H1 (cell line): ENCODE measurements at regions not wholly inside any gene's neighbourhood (a gene's known extent, or its start where the extent isn't known, plus 50 kb on each side); places are given as distances from the start of the nearest gene placed in this dataset.

Experiments used
- CTCF ChIA-PET: fragments of 300-600 bp; sonication (Branson Sonifier 250); formaldehyde crosslinking; loops from one replicate; lab custom pipeline; 2021; ENCODE audit not compliant: partially characterized antibody; lab: Charles Lee
- POLR2A ChIA-PET: fragments of 300-600 bp; sonication (Branson Sonifier 250); formaldehyde crosslinking; loops from one replicate; lab custom pipeline; 2021; ENCODE audit warnings: inconsistent platforms; ENCODE audit not compliant: partially characterized antibody; lab: Charles Lee
- DNase-seq, 2 experiments: peaks; one replicate each; pipeline versions ENCODE4 v3.0.0 to v3.0.0-alpha.2; 2010 to 2022; ENCODE audit warnings: low spot score in 2 of 2, low read depth in 1 of 2, mixed read lengths in 1 of 2
- FAIRE-seq: peaks from 2 replicates; lab custom pipeline; 2011; peaks lifted over from hg19 to GRCh38; lab: Jason Lieb, UNC
- H2AFZ ChIP-seq: 2 replicates; pipeline ENCODE4 v1.8.1; 2012; ENCODE audit warnings: low read length, inconsistent platforms
- H2AK5ac ChIP-seq: 2 replicates; pipeline ENCODE4 v1.6.1; 2013; ENCODE audit warnings: low read depth, low read length
- H2BK120ac ChIP-seq: replicated peaks from 2 replicates; pipeline ENCODE3; 2013; ENCODE audit warnings: low read depth, low read length, inconsistent platforms
- H2BK12ac ChIP-seq: 2 replicates; pipeline ENCODE4 v1.6.1; 2013; ENCODE audit warnings: low read depth, low read length
- H2BK15ac ChIP-seq: 2 replicates; pipeline ENCODE4 v1.6.1; 2013; ENCODE audit warnings: low read length
- H2BK20ac ChIP-seq: 2 replicates; pipeline ENCODE4 v1.6.1; 2013; ENCODE audit warnings: low read length
- H2BK5ac ChIP-seq: 2 replicates; pipeline ENCODE4 v1.6.1; 2013; ENCODE audit warnings: low read depth, low read length
- H3K14ac ChIP-seq: 2 replicates; pipeline ENCODE4 v1.6.1; 2013; ENCODE audit warnings: inconsistent platforms; ENCODE audit not compliant: insufficient read length
- H3K18ac ChIP-seq: 2 replicates; pipeline ENCODE4 v1.6.1; 2013; ENCODE audit warnings: low read length; ENCODE audit errors: extremely low read depth
- H3K23ac ChIP-seq: 2 replicates; pipeline ENCODE4 v1.6.1; 2013; ENCODE audit warnings: inconsistent platforms; ENCODE audit not compliant: insufficient read length
- H3K23me2 ChIP-seq: 2 replicates; pipeline ENCODE4 v1.6.1; 2013; ENCODE audit warnings: low read depth, low read length
- H3K27ac ChIP-seq: 2 replicates; pipeline ENCODE4 v1.6.1; 2011; ENCODE audit warnings: low read depth, low read length, inconsistent platforms
- H3K27me3 ChIP-seq, 4 experiments: replicated peaks in 1 of 4; 1 replicate in 1 of 4; 2 replicates in 3 of 4; pipeline versions ENCODE4 v1.6.1 to v1.8.1; 2011 to 2013; ENCODE audit warnings: low read length in 3 of 4, mild to moderate bottlenecking in 3 of 4, inconsistent platforms in 2 of 4, mixed read lengths in 2 of 4, moderate library complexity in 1 of 4; ENCODE audit not compliant: control insufficient read depth in 3 of 4, insufficient read depth in 3 of 4; ENCODE audit errors: extremely low read depth in 1 of 4
- H3K36me3 ChIP-seq, 4 experiments: 2 replicates each; pipeline versions ENCODE4 v1.6.1 to v1.8.1; 2011 to 2013; ENCODE audit warnings: mild to moderate bottlenecking in 4 of 4, low read length in 3 of 4, moderate library complexity in 2 of 4, control low read depth in 1 of 4, inconsistent platforms in 1 of 4; ENCODE audit not compliant: insufficient read depth in 4 of 4, control insufficient read depth in 2 of 4
- H3K4ac ChIP-seq: replicated peaks from 2 replicates; pipeline ENCODE3; 2013; ENCODE audit warnings: low read length, low read depth, mixed read lengths, inconsistent platforms; ENCODE audit not compliant: insufficient read length
- H3K4me1 ChIP-seq, 4 experiments: replicated peaks in 1 of 4; 1 replicate in 1 of 4; 2 replicates in 3 of 4; pipeline versions ENCODE4 v1.6.1 to v1.8.1; 2011 to 2013; ENCODE audit warnings: low read length in 3 of 4, inconsistent platforms in 2 of 4, mixed read lengths in 1 of 4; ENCODE audit not compliant: insufficient read depth in 4 of 4, control insufficient read depth in 3 of 4
- H3K4me2 ChIP-seq, 2 experiments: 2 replicates each; pipeline versions ENCODE4 v1.6.1 to v1.8.1; 2011 to 2013; ENCODE audit warnings: low read depth in 2 of 2, low read length in 2 of 2, control low read depth in 1 of 2, inconsistent platforms in 1 of 2, mild to moderate bottlenecking in 1 of 2; ENCODE audit not compliant: insufficient read depth in 1 of 2
- H3K4me3 ChIP-seq, 4 experiments: fragments of 200-600, 300-600 bp in 1 of 4; sonication (generic), shearing (Covaris generic), sonication (Bioruptor Twin) in 1 of 4; 2 replicates each; pipeline versions ENCODE4 v1.5.1 to v1.8.1; 2011 to 2016; ENCODE audit warnings: low read length in 4 of 4, low read depth in 3 of 4, control low read depth in 2 of 4, inconsistent platforms in 2 of 4, mild to moderate bottlenecking in 2 of 4, mixed read lengths in 1 of 4, moderate library complexity in 1 of 4; ENCODE audit not compliant: insufficient read depth in 2 of 4; ENCODE audit errors: extremely low read depth in 1 of 4
- H3K56ac ChIP-seq: replicated peaks from 2 replicates; pipeline ENCODE3; 2013; ENCODE audit warnings: low read depth, mild to moderate bottlenecking, mixed read lengths, low read length, inconsistent platforms; ENCODE audit not compliant: insufficient read length
- H3K79me1 ChIP-seq: 2 replicates; pipeline ENCODE4 v1.6.1; 2013; ENCODE audit warnings: low read depth, low read length, control low read depth
- H3K79me2 ChIP-seq, 2 experiments: 2 replicates each; pipeline versions ENCODE4 v1.6.1 to v1.8.1; 2012 to 2013; ENCODE audit warnings: low read length in 2 of 2, mild to moderate bottlenecking in 2 of 2, inconsistent platforms in 1 of 2; ENCODE audit not compliant: insufficient read depth in 2 of 2, control insufficient read depth in 1 of 2
- H3K9ac ChIP-seq, 4 experiments: replicated peaks in 1 of 4; 1 replicate in 1 of 4; 2 replicates in 3 of 4; pipeline versions ENCODE4 v1.6.1 to v1.8.1; 2011 to 2013; ENCODE audit warnings: low read depth in 3 of 4, low read length in 3 of 4, control low read depth in 2 of 4, mild to moderate bottlenecking in 2 of 4, moderate library complexity in 2 of 4, inconsistent platforms in 1 of 4; ENCODE audit errors: extremely low read depth in 1 of 4
- H3K9me3 ChIP-seq, 2 experiments: 2 replicates each; pipeline versions ENCODE4 v1.6.1 to v1.8.1; 2012 to 2013; ENCODE audit warnings: mild to moderate bottlenecking in 2 of 2, moderate library complexity in 2 of 2, control low read depth in 1 of 2, inconsistent platforms in 1 of 2, low read depth in 1 of 2, low read length in 1 of 2, mixed read lengths in 1 of 2; ENCODE audit not compliant: insufficient read depth in 2 of 2
- H4K20me1 ChIP-seq, 2 experiments: replicated peaks in 1 of 2; 2 replicates each; pipeline versions ENCODE3 to v1.8.1; 2011 to 2013; ENCODE audit warnings: inconsistent platforms in 2 of 2, low read length in 2 of 2, mild to moderate bottlenecking in 1 of 2; ENCODE audit not compliant: insufficient read depth in 2 of 2, control insufficient read depth in 1 of 2
- H4K5ac ChIP-seq: 2 replicates; pipeline ENCODE4 v1.6.1; 2013; ENCODE audit warnings: low read length, low read depth, mixed read lengths, inconsistent platforms; ENCODE audit not compliant: insufficient read length
- H4K8ac ChIP-seq: 2 replicates; pipeline ENCODE4 v1.8.0; 2013; ENCODE audit warnings: mild to moderate bottlenecking, moderate library complexity, low read length, inconsistent platforms; ENCODE audit not compliant: insufficient read depth; ENCODE audit errors: extremely low read depth
- H4K91ac ChIP-seq: replicated peaks from 2 replicates; pipeline ENCODE3; 2013; ENCODE audit warnings: low read length, mixed read lengths, inconsistent platforms; ENCODE audit not compliant: insufficient read length
- CHD1 ChIP-seq: IDR thresholded peaks from 2 replicates; pipeline ENCODE4 v1.6.1; 2012; ENCODE audit warnings: low read depth, low read length, improper control_type of control experiment
- EGR1 ChIP-seq: IDR thresholded peaks from 2 replicates; pipeline ENCODE4 v1.6.1; 2011; ENCODE audit warnings: low read depth, low read length, borderline replicate concordance
- GABPA ChIP-seq: IDR thresholded peaks from 2 replicates; pipeline ENCODE4 v1.6.1; 2011; ENCODE audit warnings: mild to moderate bottlenecking, low read length, moderate library complexity, borderline replicate concordance; ENCODE audit not compliant: insufficient read depth
- HDAC6 ChIP-seq: IDR thresholded peaks from one replicate; pipeline ENCODE4 v1.7.1; 2012; ENCODE audit warnings: low read depth, mild to moderate bottlenecking, inconsistent platforms, low read length, moderate library complexity
- PHF8 ChIP-seq: fragments of 200-600 bp; sonication (generic); conservative IDR thresholded peaks from 2 replicates; pipeline ENCODE4 v1.7.1; 2012; ENCODE audit warnings: low read depth, mild to moderate bottlenecking, inconsistent platforms, low read length, moderate library complexity
- POLR2AphosphoS5 ChIP-seq: IDR thresholded peaks from 2 replicates; pipeline ENCODE4 v1.6.1; 2011; ENCODE audit warnings: low read depth, low read length
- POU5F1 ChIP-seq: IDR thresholded peaks from 2 replicates; pipeline ENCODE4 v1.6.1; 2011; ENCODE audit warnings: low read depth, mild to moderate bottlenecking, low read length, moderate library complexity
- RFX5 ChIP-seq: IDR thresholded peaks from 2 replicates; pipeline ENCODE4 v1.6.1; 2011; ENCODE audit warnings: low read depth, low read length, improper control_type of control experiment, borderline replicate concordance
- SIN3A ChIP-seq, 2 experiments: IDR thresholded peaks in 1 of 2; conservative IDR thresholded peaks in 1 of 2; 2 replicates each; pipeline ENCODE4 v1.6.1; 2011 to 2012; ENCODE audit warnings: low read length in 2 of 2, improper control_type of control experiment in 1 of 2, low read depth in 1 of 2, mild to moderate bottlenecking in 1 of 2
- SIX5 ChIP-seq: IDR thresholded peaks from 2 replicates; pipeline ENCODE4 v1.6.1; 2011; ENCODE audit warnings: mild to moderate bottlenecking, low read depth, low read length
- SP2 ChIP-seq: IDR thresholded peaks from 2 replicates; pipeline ENCODE4 v1.6.1; 2012; ENCODE audit warnings: mild to moderate bottlenecking, low read length, inconsistent platforms
- SP4 ChIP-seq: IDR thresholded peaks from 2 replicates; pipeline ENCODE4 v1.6.1; 2012; ENCODE audit warnings: low read length, inconsistent platforms
- SRF ChIP-seq: IDR thresholded peaks from 2 replicates; pipeline ENCODE4 v1.6.1; 2011; ENCODE audit warnings: mild to moderate bottlenecking, low read depth, low read length, moderate library complexity
- TAF7 ChIP-seq: optimal IDR thresholded peaks from 2 replicates; pipeline ENCODE3; 2011; ENCODE audit warnings: low read depth, mild to moderate bottlenecking, inconsistent platforms, low read length, moderate library complexity, borderline replicate concordance
- WGBS, 2 experiments: shearing (Covaris generic) in 1 of 2; methylation state at CpG; one replicate each; pipeline versions ENCODE4 v1.1.6 to v1.1.7; 2013 to 2015; ENCODE audit warnings: low lambda C conversion rate in 2 of 2, mixed read lengths in 2 of 2, inconsistent platforms in 1 of 2, low coverage in 1 of 2, missing lambda C conversion rate in 1 of 2; ENCODE audit not compliant: insufficient replicate concordance in 2 of 2, insufficient coverage in 1 of 2, insufficient read length in 1 of 2; ENCODE audit errors: extremely low coverage in 1 of 2, missing lambda C conversion rate in 1 of 2; 5-methylcytosine and 5-hydroxymethylcytosine counted together

DNA sequence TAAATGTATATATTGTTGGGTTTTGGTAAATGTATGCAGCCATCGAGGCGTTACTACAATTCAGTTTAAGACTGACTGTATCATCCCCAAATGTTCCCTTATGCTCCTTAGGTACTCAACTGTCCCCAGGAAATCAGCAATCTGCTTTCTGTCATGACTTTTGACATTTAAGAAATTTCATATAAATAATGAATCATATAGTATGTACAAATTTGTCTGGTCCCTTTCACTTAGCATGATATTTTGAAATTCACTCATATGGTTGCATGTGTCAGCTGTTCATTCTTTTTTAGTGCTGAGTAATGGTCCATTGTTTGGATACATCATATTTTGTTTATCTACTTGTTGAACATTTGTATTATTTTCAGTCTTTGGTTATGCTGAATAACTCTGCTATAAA is 218.8 kb downstream of the C4orf33 start:
- no peaks in the 10 kb centered on the region for H3K36me3 ChIP-seq
- H3K14ac ChIP-seq: no peak overlapping the region
- H3K9me3 ChIP-seq: no peaks in the 10 kb centered on the region
- H2BK15ac ChIP-seq: no peak overlapping the region
- H3K79me1 ChIP-seq: no peaks in the 10 kb centered on the region
- H2AFZ ChIP-seq: no peak overlapping the region
- no peak overlapping the region for H2BK120ac ChIP-seq
- H3K56ac ChIP-seq: no peak overlapping the region
- FAIRE-seq: no peak
- H3K9ac ChIP-seq: no peak overlapping the region
- H3K79me2 ChIP-seq: no peaks in the 10 kb centered on the region
- H4K91ac ChIP-seq: no peak overlapping the region
- H3K4me1 ChIP-seq: peaks cover 0 to 4% (median 2%) of the 10 kb centered on the region in 4 experiments; a peak in 3 of 7 replicates
- no peaks in the 10 kb centered on the region for H3K23me2 ChIP-seq
- no peak for DNase-seq
- H3K23ac ChIP-seq: no peak overlapping the region
- no peak overlapping the region for H2BK5ac ChIP-seq
- no peak overlapping the region for H3K4ac ChIP-seq
- TF ChIP-seq PHF8 (no peak), CHD1 (no peak), SIN3A (conservative IDR thresholded peaks at IDR 0.05 in 1 of 2, IDR thresholded peaks at IDR 0.05 in 1 of 2; ENCODE audit: low read depth in 1 of 2, low read length in 2 of 2) (no peak), POLR2AphosphoS5 (no peak), EGR1 (no peak), SIX5 (no peak), SP2 (no peak), RFX5 (no peak), SP4 (no peak), GABPA (no peak), POU5F1 (no peak), HDAC6 (no peak), TAF7 (no peak), SRF (no peak)
- no peak overlapping the region for H2BK12ac ChIP-seq
- CTCF ChIA-PET: no interaction called here
- no peak overlapping the region for H2BK20ac ChIP-seq
- POLR2A ChIA-PET: no interaction called here
- H2AK5ac ChIP-seq: no peak overlapping the region
- no peak overlapping the region for H3K18ac ChIP-seq
- H3K4me2 ChIP-seq: no peak overlapping the region
- H3K27me3 ChIP-seq: no peaks in the 10 kb centered on the region
- H3K4me3 ChIP-seq: no peak overlapping the region
- WGBS, 2 experiments: 96% methylated on average over 2 of the region's 2 CpGs; no CpG with 5 or more reads in 1 of the 2 experiments
- H3K27ac ChIP-seq: no peak overlapping the region
- no peak overlapping the region for H4K8ac ChIP-seq
- H4K5ac ChIP-seq: no peak overlapping the region
- no peaks in the 10 kb centered on the region for H4K20me1 ChIP-seq
